Adrenal gland (tissue), 9 donors: ENCODE measurements at regions not wholly inside any gene's neighbourhood (a gene's known extent, or its start where the extent isn't known, plus 50 kb on each side); places are given as distances from the start of the nearest gene placed in this dataset.
"Not testable (repeated sequence)": the region's sequence is repeated elsewhere in the genome, so short reads cannot be mapped to it uniquely, and the experiment has no call there.

ENCODE experiments used
- DNase-seq, 7 donors: peaks; one replicate each; pipeline ENCODE4 v3.0.0-alpha.2; 2019 to 2020
- H3K27ac ChIP-seq, 5 donors: fragments of 200-600 bp; sonication (generic) in 4 of 5; 1 replicate in 3 of 5; 2 replicates in 2 of 5; pipeline versions ENCODE4 v1.5.1 to v1.8.0; 2016 to 2020; ENCODE audit warnings: mild to moderate bottlenecking in 1 of 5
- H3K27me3 ChIP-seq: fragments of 200-600 bp; 2 replicates; pipeline ENCODE4 v1.8.0; 2021
- H3K36me3 ChIP-seq, 2 donors: fragments of 200-600 bp; replicated peaks in 1 of 2; 1 replicate in 1 of 2; 2 replicates in 1 of 2; pipeline versions ENCODE4 v1.5.1 to v1.8.0; 2018 to 2022
- H3K4me1 ChIP-seq, 2 donors: fragments of 200-600 bp; replicated peaks in 1 of 2; 1 replicate in 1 of 2; 2 replicates in 1 of 2; pipeline versions ENCODE4 v1.5.1 to v1.8.0; 2018 to 2021
- H3K4me3 ChIP-seq, 4 donors: fragments of 200-600 bp; sonication (generic) in 3 of 4; one replicate each; pipeline ENCODE4 v1.5.1; 2016 to 2018
- H3K9me3 ChIP-seq, 3 donors: fragments of 200-600 bp; sonication (generic) in 1 of 3; replicated peaks in 1 of 3; 1 replicate in 2 of 3; 2 replicates in 1 of 3; pipeline versions ENCODE4 v1.5.1 to v1.8.0; 2016 to 2021
- POLR2A ChIP-seq, 2 donors: fragments of 450-650 bp; IDR thresholded peaks; one replicate each; pipeline ENCODE4 v1.6.1; 2017; ENCODE audit warnings: antibody characterized with exemption in 2 of 2, mild to moderate bottlenecking in 2 of 2, moderate library complexity in 1 of 2
- WGBS, 4 donors: extraction: QIAGEN DNeasy Blood & Tissue Kit in 2 of 4; methylation state at CpG; one replicate each; pipeline versions ENCODE4 v1.1.5 to v1.1.7; 2013 to 2017; 5-methylcytosine and 5-hydroxymethylcytosine counted together
- intact Hi-C, 2 donors: fragments of 100-400 bp; cut with DNase I; formaldehyde crosslinking; loops; one replicate each; pipeline versions ENCODE4 v1.14.1 to v1.15.0; 2022 to 2023
- TF ChIP-seq, protein P1 (sequence below), 6 experiments: fragments of 450-650 bp in 4 of 6; fragments of 200-600 bp in 2 of 6; sonication (generic) in 1 of 6; IDR thresholded peaks; 1 replicate in 5 of 6; 2 replicates in 1 of 6; pipeline versions ENCODE4 v1.5.1 to v1.8.0; 2016 to 2021; ENCODE audit warnings: antibody characterized with exemption in 6 of 6, mild to moderate bottlenecking in 2 of 6, moderate library complexity in 1 of 6
- donor health status: healthy with polysubstance abuse.
- donor health status: Bipolar disorder and iron deficiency.
- donor health status: DM: yes; HTN: yes; CAD: no.
- donor health status: DM: no; HTN: no; CAD: no.
- donor health status: DM: no; HTN: no; CAD: no.

DNA sequence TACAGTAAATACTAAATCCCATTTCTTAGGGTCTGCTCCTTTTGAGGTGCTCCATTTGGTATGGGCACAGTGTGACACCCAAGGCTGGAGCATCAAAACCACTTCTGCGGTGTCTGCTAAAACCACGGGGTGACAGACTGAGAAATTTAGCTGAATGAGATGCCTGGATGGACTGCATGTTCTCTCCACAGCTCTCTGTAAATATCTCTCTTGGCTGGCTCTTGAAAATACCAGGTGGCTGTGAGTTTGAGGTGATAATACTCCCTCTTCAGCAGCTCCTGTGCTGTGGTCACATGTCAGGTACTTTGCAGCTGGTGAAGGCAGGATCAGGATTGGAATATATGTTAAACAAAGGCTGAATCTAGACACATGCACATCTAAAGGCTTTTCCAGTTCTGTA lies 93.7 kb upstream of the SIMC1 start:
- TF ChIP-seq, protein P1, sequence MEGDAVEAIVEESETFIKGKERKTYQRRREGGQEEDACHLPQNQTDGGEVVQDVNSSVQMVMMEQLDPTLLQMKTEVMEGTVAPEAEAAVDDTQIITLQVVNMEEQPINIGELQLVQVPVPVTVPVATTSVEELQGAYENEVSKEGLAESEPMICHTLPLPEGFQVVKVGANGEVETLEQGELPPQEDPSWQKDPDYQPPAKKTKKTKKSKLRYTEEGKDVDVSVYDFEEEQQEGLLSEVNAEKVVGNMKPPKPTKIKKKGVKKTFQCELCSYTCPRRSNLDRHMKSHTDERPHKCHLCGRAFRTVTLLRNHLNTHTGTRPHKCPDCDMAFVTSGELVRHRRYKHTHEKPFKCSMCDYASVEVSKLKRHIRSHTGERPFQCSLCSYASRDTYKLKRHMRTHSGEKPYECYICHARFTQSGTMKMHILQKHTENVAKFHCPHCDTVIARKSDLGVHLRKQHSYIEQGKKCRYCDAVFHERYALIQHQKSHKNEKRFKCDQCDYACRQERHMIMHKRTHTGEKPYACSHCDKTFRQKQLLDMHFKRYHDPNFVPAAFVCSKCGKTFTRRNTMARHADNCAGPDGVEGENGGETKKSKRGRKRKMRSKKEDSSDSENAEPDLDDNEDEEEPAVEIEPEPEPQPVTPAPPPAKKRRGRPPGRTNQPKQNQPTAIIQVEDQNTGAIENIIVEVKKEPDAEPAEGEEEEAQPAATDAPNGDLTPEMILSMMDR (IDR thresholded peaks at IDR 0.05) = no peak
- no peak for TF ChIP-seq POLR2A (IDR thresholded peaks at IDR 0.05)
- intact Hi-C loops = no loop called here
- no peak for DNase-seq
- Histone ChIP-seq H3K9me3 (no peaks in the 10 kb centered on the region), H3K36me3 (no peaks in the 10 kb centered on the region), H3K27me3 (no peaks in the 10 kb centered on the region), H3K4me1 (no peaks in the 10 kb centered on the region), H3K27ac (no peak overlapping the region), H3K4me3 (no peak overlapping the region)
- 87 to 95% (median 90%) methylated on average over 2 of the region's 2 CpGs for WGBS, 4 donors

DNA sequence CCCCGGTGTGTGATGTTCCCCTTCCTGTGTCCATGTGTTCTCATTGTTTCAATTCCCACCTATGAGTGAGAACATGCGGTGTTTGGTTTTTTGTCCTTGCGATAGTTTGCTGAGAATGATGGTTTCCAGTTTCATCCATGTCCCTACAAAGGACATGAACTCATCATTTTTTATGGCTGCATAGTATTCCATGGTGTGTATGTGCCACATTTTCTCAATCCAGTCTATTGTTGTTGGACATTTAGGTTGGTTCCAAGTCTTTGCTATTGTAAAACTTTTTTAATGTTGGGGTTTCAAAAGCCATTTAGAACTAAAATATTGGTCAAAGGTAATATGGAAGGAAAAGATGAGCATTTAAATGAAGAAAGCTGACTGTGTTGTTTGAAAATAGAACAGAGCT lies 88.3 kb upstream of the SIMC1 start:
- H3K9me3 ChIP-seq, intact Hi-C loops, H3K36me3 ChIP-seq, H3K4me3 ChIP-seq, H3K27ac ChIP-seq, DNase-seq, H3K27me3 ChIP-seq, H3K4me1 ChIP-seq: not testable (repeated sequence)
- WGBS, 4 donors = 95 to 100% (median 96%) methylated on average over 3 of the region's 3 CpGs; no CpG with 5 or more reads in 1 of the 4 donors

DNA sequence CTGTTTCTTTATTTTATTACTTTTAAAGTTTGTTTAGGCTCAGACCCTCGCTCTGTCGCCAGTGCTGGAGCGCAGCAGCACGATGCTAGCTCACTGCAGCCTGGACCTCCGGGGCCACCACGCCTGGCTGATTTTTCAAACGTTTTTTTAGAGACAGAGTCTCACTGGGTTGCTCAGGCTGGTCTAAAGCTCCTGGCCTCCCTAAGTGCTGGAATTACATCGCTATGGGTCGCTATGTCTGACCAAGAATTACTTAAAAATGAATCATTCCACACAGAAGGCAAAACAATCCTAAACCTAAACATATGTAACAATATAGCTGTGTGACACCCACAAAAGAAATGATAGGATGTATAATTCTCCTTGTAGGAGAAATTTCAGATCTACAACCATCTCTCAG lies 86.9 kb upstream of the SIMC1 start:
- Histone ChIP-seq H3K27ac (no peak overlapping the region), H3K36me3 (no peaks in the 10 kb centered on the region), H3K4me3 (no peak overlapping the region), H3K9me3 (no peaks in the 10 kb centered on the region), H3K27me3 (no peaks in the 10 kb centered on the region), H3K4me1 (no peaks in the 10 kb centered on the region)
- no peak for TF ChIP-seq POLR2A (IDR thresholded peaks at IDR 0.05)
- TF ChIP-seq, protein P1 (IDR thresholded peaks at IDR 0.05) = no peak
- WGBS, 4 donors = 76 to 87% (median 82%) methylated on average over 9 of the region's 9 CpGs
- intact Hi-C loops = no loop called here
- DNase-seq = no peak

DNA sequence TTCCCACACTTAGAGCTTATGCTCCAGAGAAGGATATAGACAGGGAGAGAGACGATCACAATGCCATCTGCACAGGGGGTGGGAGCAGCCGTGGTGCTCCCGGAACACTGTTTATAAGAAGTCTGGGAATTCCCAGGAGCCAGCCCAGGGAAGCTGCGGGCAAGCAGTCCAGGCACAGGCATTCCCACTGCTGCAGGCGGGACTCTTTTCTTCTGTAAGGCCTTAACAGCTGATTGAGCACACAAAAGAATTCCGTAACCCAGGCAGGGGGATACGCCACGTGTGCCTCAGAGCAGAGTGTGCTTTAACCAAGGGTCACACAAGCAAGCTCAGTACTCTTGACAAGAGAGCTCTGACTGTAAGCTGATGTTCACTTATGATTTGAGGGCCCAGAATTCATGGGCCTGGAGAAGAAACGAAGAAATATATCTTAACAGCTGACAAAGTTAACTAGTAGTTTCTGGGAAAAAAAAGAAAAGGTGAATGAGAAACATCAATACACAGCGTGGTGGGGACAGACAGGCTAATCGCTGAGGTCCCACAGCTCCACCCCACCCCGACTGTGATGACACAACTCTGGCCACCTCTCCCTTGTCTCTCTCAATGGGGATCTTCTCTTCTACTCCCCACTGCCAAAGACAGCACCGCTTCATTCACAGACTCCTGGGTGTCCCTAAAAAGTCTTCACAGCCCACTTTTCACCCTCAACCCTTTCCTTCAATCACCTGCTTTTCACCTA lies 85.9 kb upstream of the SIMC1 start:
- intact Hi-C loops = no loop called here
- Histone ChIP-seq H3K27ac (no peak overlapping the region), H3K9me3 (no peaks in the 10 kb centered on the region), H3K36me3 (no peaks in the 10 kb centered on the region), H3K4me1 (no peaks in the 10 kb centered on the region), H3K4me3 (no peak overlapping the region), H3K27me3 (no peaks in the 10 kb centered on the region)
- WGBS, 4 donors = 77 to 82% (median 80%) methylated on average over 13 of the region's 13 CpGs
- TF ChIP-seq POLR2A (IDR thresholded peaks at IDR 0.05) = no peak
- TF ChIP-seq, protein P1 (IDR thresholded peaks at IDR 0.05) = no peak
- DNase-seq = no peak

DNA sequence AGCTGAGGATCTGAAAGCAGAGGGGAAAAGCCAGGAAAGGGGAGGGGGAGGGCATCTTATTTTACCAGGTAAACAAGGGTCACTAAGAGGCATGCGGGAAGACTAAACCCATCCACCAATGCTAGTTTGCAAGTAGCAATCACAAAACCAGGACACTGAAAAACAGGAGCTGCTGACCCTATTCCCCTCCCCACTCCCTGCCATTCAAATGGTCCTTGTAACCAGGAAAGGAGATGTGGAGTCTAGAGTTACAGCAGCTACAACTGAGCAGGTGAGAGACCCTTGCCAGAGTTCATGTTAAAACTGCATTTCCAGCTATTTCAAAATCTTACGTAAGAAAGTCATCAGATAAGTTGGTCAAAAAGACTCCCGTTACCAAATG lies 85.3 kb upstream of the SIMC1 start:
- Histone ChIP-seq H3K27me3 (no peaks in the 10 kb centered on the region), H3K4me1 (no peaks in the 10 kb centered on the region), H3K4me3 (no peak overlapping the region), H3K9me3 (no peaks in the 10 kb centered on the region), H3K27ac (no peak overlapping the region), H3K36me3 (no peaks in the 10 kb centered on the region)
- intact Hi-C loops = no loop called here
- 89 to 92% (median 91%) methylated on average over 3 of the region's 3 CpGs for WGBS, 4 donors
- no peak for TF ChIP-seq POLR2A (IDR thresholded peaks at IDR 0.05)
- TF ChIP-seq, protein P1 (IDR thresholded peaks at IDR 0.05) = no peak
- no peak for DNase-seq
